Smooth muscle cell (in vitro differentiated cells): ENCODE measurements at regions not wholly inside any gene's neighbourhood (a gene's known extent, or its start where the extent isn't known, plus 50 kb on each side); places are given as distances from the start of the nearest gene placed in this dataset.

Experiments used
- DNase-seq: peaks from one replicate; lab custom pipeline; 2025; ENCODE audit not compliant: unreplicated experiment; lab: John Stamatoyannopoulos, UW
- H2AFZ ChIP-seq: fragments of 200-600 bp; sonication (generic); 2 replicates; pipeline ENCODE4 v1.6.0; 2016; ENCODE audit warnings: antibody characterized with exemption, low read depth, mild to moderate bottlenecking
- H3F3A ChIP-seq: fragments of 200-600 bp; sonication (generic); 2 replicates; pipeline ENCODE4 v1.6.0; 2017; ENCODE audit warnings: antibody characterized with exemption, low read depth
- H3K27ac ChIP-seq: fragments of 200-600 bp; sonication (generic); 2 replicates; pipeline ENCODE4 v1.5.1; 2016; ENCODE audit warnings: low read depth, mild to moderate bottlenecking
- H3K27me3 ChIP-seq: fragments of 200-600 bp; sonication (generic); 2 replicates; pipeline ENCODE4 v1.6.1; 2016; ENCODE audit warnings: low read depth, mild to moderate bottlenecking
- H3K36me3 ChIP-seq: fragments of 200-600 bp; sonication (generic); 2 replicates; pipeline ENCODE4 v1.5.1; 2016; ENCODE audit warnings: low read depth
- H3K4me1 ChIP-seq: fragments of 200-600 bp; sonication (generic); 2 replicates; pipeline ENCODE4 v1.5.1; 2016; ENCODE audit warnings: low read depth
- H3K4me2 ChIP-seq: fragments of 200-600 bp; sonication (generic); 2 replicates; pipeline ENCODE4 v1.6.0; 2016; ENCODE audit warnings: mild to moderate bottlenecking
- H3K4me3 ChIP-seq: fragments of 200-600 bp; sonication (generic); 2 replicates; pipeline ENCODE4 v1.5.1; 2016; ENCODE audit warnings: mild to moderate bottlenecking
- H3K79me2 ChIP-seq: fragments of 200-600 bp; sonication (generic); 2 replicates; pipeline ENCODE4 v1.6.0; 2016; ENCODE audit warnings: low read depth, mild to moderate bottlenecking
- H3K9ac ChIP-seq: fragments of 200-600 bp; sonication (generic); 2 replicates; pipeline ENCODE4 v1.6.0; 2016; ENCODE audit warnings: low read depth
- H3K9me3 ChIP-seq: fragments of 200-600 bp; sonication (generic); replicated peaks from 2 replicates; pipeline ENCODE4 v1.5.1; 2016; ENCODE audit warnings: low read depth
- H4K20me1 ChIP-seq: fragments of 200-600 bp; sonication (generic); 2 replicates; pipeline ENCODE4 v1.6.0; 2016; ENCODE audit warnings: low read depth
- CTCF ChIP-seq: fragments of 200-600 bp; sonication (generic); IDR thresholded peaks from 2 replicates; pipeline ENCODE4 v1.5.1; 2017; ENCODE audit warnings: borderline replicate concordance, mild to moderate bottlenecking, antibody characterized with exemption; ENCODE audit not compliant: insufficient read depth, poor library complexity, severe bottlenecking
- WGBS: methylation state at CpG from one replicate; pipeline ENCODE4 v1.1.7; 2016; ENCODE audit warnings: low lambda C conversion rate; 5-methylcytosine and 5-hydroxymethylcytosine counted together

- TF ChIP-seq CTCF: no peak
- Histone ChIP-seq H3K4me1 (no peaks in the 10 kb centered on the region), H3K27me3 (no peaks in the 10 kb centered on the region), H3K9ac (no peak overlapping the region), H2AFZ (no peak overlapping the region), H4K20me1 (no peaks in the 10 kb centered on the region), H3K27ac (no peak overlapping the region), H3K4me3 (no peak overlapping the region), H3K9me3 (no peaks in the 10 kb centered on the region), H3K79me2 (no peaks in the 10 kb centered on the region), H3F3A (no peaks in the 10 kb centered on the region), H3K36me3 (no peaks in the 10 kb centered on the region), H3K4me2 (no peak overlapping the region)
- 95% methylated on average over 9 of the region's 9 CpGs for WGBS
- DNase-seq: no peak
These were observed 103.3 kb upstream of the KIT start for GRCh38 chr4:54554339-54554990.

- no peak overlapping the region for H3K4me3 ChIP-seq
- H3K27me3 ChIP-seq: no peaks in the 10 kb centered on the region
- H3K9me3 ChIP-seq: no peaks in the 10 kb centered on the region
- H3K4me2 ChIP-seq: no peak overlapping the region
- no peak overlapping the region for H3K9ac ChIP-seq
- H3K27ac ChIP-seq: no peak overlapping the region
- H3F3A ChIP-seq: no peaks in the 10 kb centered on the region
- H3K79me2 ChIP-seq: no peaks in the 10 kb centered on the region
- no peaks in the 10 kb centered on the region for H4K20me1 ChIP-seq
- DNase-seq: no peak
- H3K36me3 ChIP-seq: no peaks in the 10 kb centered on the region
- TF ChIP-seq CTCF: no peak
- H3K4me1 ChIP-seq: no peaks in the 10 kb centered on the region
- no peak overlapping the region for H2AFZ ChIP-seq
- 96% methylated on average over 1 of the region's 1 CpG for WGBS
These were observed 101.7 kb upstream of the KIT start for GRCh38 chr4:54556051-54556450.

GRCh38 chr4:54556587-54556986, 101.2 kb upstream of the KIT start:
- TF ChIP-seq CTCF: no peak

More at GRCh38 chr4:54556587-54556986, 101.2 kb upstream of the KIT start:
- no peaks in the 10 kb centered on the region for H3K9me3 ChIP-seq
- no peak overlapping the region for H3K9ac ChIP-seq
- H3K36me3 ChIP-seq: no peaks in the 10 kb centered on the region
- H3K79me2 ChIP-seq: no peaks in the 10 kb centered on the region
- no peaks in the 10 kb centered on the region for H3K27me3 ChIP-seq
- no peak overlapping the region for H3K27ac ChIP-seq
- H3K4me2 ChIP-seq: no peak overlapping the region
- WGBS: 97% methylated on average over 3 of the region's 3 CpGs
- H3F3A ChIP-seq: no peaks in the 10 kb centered on the region
- H4K20me1 ChIP-seq: no peaks in the 10 kb centered on the region
- H3K4me1 ChIP-seq: no peaks in the 10 kb centered on the region
- no peak overlapping the region for H2AFZ ChIP-seq
- H3K4me3 ChIP-seq: no peak overlapping the region
- no peak for DNase-seq
